ENCODE measurements at regions not wholly inside any gene's neighbourhood (a gene's known extent, or its start where the extent isn't known, plus 50 kb on each side); places are given as distances from the start of the nearest gene placed in this dataset.

- no peak overlapping the region for H2BK15ac ChIP-seq (ENCODE audit: low read depth, low read length)
- H2AK5ac ChIP-seq (ENCODE audit: low read depth, low read length): no peak overlapping the region
- no peaks in the 10 kb centered on the region for H3K79me1 ChIP-seq (ENCODE audit: low read depth in 1 of 2, low read length in 2 of 2)
- in situ Hi-C loops (cut with MboI; ENCODE audit: low sequenced_read_pairs): no loop called here
- H4K91ac ChIP-seq (ENCODE audit: insufficient read depth, low read depth, low read length): no peak overlapping the region
- H4K8ac ChIP-seq (ENCODE audit: low read depth in 2 of 2, low read length in 2 of 2): no peak overlapping the region
- H3K36me3 ChIP-seq (ENCODE audit: control insufficient read depth, insufficient read depth, low read length): no peaks in the 10 kb centered on the region
- no peak for DNase-seq
- no peak overlapping the region for H3K56ac ChIP-seq (ENCODE audit: extremely low read depth, insufficient read depth, low read length)
- no peaks in the 10 kb centered on the region for H3K9me1 ChIP-seq (ENCODE audit: insufficient read depth, low read length)
- ChIA-PET POLR2A (ENCODE audit: unreplicated experiment) (no interaction called here), CTCF (no interaction called here)
- no peak overlapping the region for H2BK5ac ChIP-seq (ENCODE audit: low read depth, low read length, poor library complexity, severe bottlenecking)
- H3K9ac ChIP-seq (ENCODE audit: low read depth, low read length): no peak overlapping the region
- H3K27ac ChIP-seq (ENCODE audit: insufficient read depth, low read length): no peak overlapping the region
- BruUV-seq (replicated peaks): no TSS peak
- H2AK9ac ChIP-seq (replicated peaks; ENCODE audit: low read depth, low read length, poor library complexity): no peak overlapping the region
- H3K23ac ChIP-seq (ENCODE audit: low read depth, low read length): no peak overlapping the region
- no peak overlapping the region for H4K5ac ChIP-seq (ENCODE audit: low read depth, low read length)
- peaks cover 3% of the 10 kb centered on the region; the same call in 1 of the 2 replicates for H3K9me3 ChIP-seq (ENCODE audit: control insufficient read depth, insufficient read depth, low read length)
- no peak overlapping the region for H3K18ac ChIP-seq (ENCODE audit: low read depth, low read length)
- H2AFZ ChIP-seq (replicated peaks; ENCODE audit: low read length, poor library complexity): no peak overlapping the region
- H3K4me2 ChIP-seq (ENCODE audit: low read depth, low read length): no peak overlapping the region
- TF ChIP-seq BHLHE40 (IDR thresholded peaks at IDR 0.05; ENCODE audit: low read depth, low read length) (no peak), ELK1 (IDR thresholded peaks at IDR 0.05; ENCODE audit: borderline replicate concordance, low read depth, low read length) (no peak), POLR2A (IDR thresholded peaks at IDR 0.05; ENCODE audit: low read depth, low read length) (no peak), MAZ (IDR thresholded peaks at IDR 0.05; ENCODE audit: borderline replicate concordance, low read depth, low read length) (no peak), MXI1 (IDR thresholded peaks at IDR 0.05; ENCODE audit: borderline replicate concordance, low read depth, low read length) (no peak), USF2 (IDR thresholded peaks at IDR 0.05; ENCODE audit: low read depth, low read length) (no peak), CTCF (conservative IDR thresholded peaks at IDR 0.05; ENCODE audit: low read depth, low read length) (no peak), RFX5 (IDR thresholded peaks at IDR 0.05; ENCODE audit: low read depth, low read length) (no peak), NFE2L2 (IDR thresholded peaks at IDR 0.05; ENCODE audit: low read depth, low read length) (no peak), CEBPB (IDR thresholded peaks at IDR 0.05; ENCODE audit: low read depth, low read length) (no peak), CHD1 (IDR thresholded peaks at IDR 0.05; ENCODE audit: low read depth, low read length) (no peak), MAFK (IDR thresholded peaks at IDR 0.05; ENCODE audit: low read depth, low read length) (no peak), FOS (IDR thresholded peaks at IDR 0.05; ENCODE audit: low read depth, low read length) (no peak)
- H2BK20ac ChIP-seq (ENCODE audit: low read depth, low read length): no peak overlapping the region
- H3K14ac ChIP-seq (replicated peaks; ENCODE audit: low read depth, low read length): no peak overlapping the region
- no peak overlapping the region for H3K4me3 ChIP-seq (ENCODE audit: insufficient read depth, low read depth, low read length)
- no CpG with 5 or more reads among the region's 2 CpGs for WGBS, 2 experiments (ENCODE audit: extremely low coverage in 2 of 2, insufficient read length in 1 of 2)
- dilution Hi-C loops (cut with HindIII; ENCODE audit: low sequenced_read_pairs, unreplicated experiment): no loop called here
- H3K4me1 ChIP-seq (ENCODE audit: control insufficient read depth, insufficient read depth, low read length): no peaks in the 10 kb centered on the region
- H3K4ac ChIP-seq (ENCODE audit: low read depth, low read length): no peak overlapping the region
- no peaks in the 10 kb centered on the region for H3K27me3 ChIP-seq (ENCODE audit: control insufficient read depth, insufficient read depth, low read length)
- no peak for ATAC-seq (ENCODE audit: low read depth)
- no peak overlapping the region for H2BK120ac ChIP-seq (ENCODE audit: low read depth, low read length)
- H4K20me1 ChIP-seq (ENCODE audit: insufficient read depth, low read length): no peaks in the 10 kb centered on the region
- intact Hi-C loops (cut with micrococcal nuclease): loop anchor here (10.0 kb wide), 1 partner anchor 737 kb away; no protein-coding TSS in a partner anchor
These were observed 231.0 kb upstream of the ATP11B start for GRCh38 chr3:182562274-182562673.
